CD4-positive, alpha-beta T cell treated with Interleukin-15 for 4 hours (primary cell): ENCODE measurements at regions not wholly inside any gene's neighbourhood (a gene's known extent, or its start where the extent isn't known, plus 50 kb on each side); places are given as distances from the start of the nearest gene placed in this dataset.

ENCODE experiments used
- DNase-seq: peaks from one replicate; pipeline ENCODE4 v3.0.0-alpha.2; 2020; ENCODE audit warnings: low spot score

- DNase-seq: no peak
These were observed 591.1 kb downstream of the BRD1 start for GRCh38 chr22:49236541-49237075.

- DNase-seq: no peak
These were observed 592.0 kb downstream of the BRD1 start for GRCh38 chr22:49235463-49236300.

- DNase-seq: no peak
These were observed 593.2 kb downstream of the BRD1 start for GRCh38 chr22:49234459-49234858.

- no peak for DNase-seq
These were observed 594.1 kb downstream of the BRD1 start for GRCh38 chr22:49233507-49234100.

GRCh38 chr22:49232319-49233067 is 595.2 kb downstream of the BRD1 start:
- no peak for DNase-seq

- DNase-seq: no peak
These were observed 597.5 kb downstream of the BRD1 start for GRCh38 chr22:49230194-49230577.

GRCh38 chr22:49229483-49230193 is 598.0 kb downstream of the BRD1 start:
- no peak for DNase-seq

- DNase-seq: no peak
These were observed 599.1 kb downstream of the BRD1 start for GRCh38 chr22:49228431-49229037.

- no peak for DNase-seq
These were observed 600.0 kb downstream of the BRD1 start for GRCh38 chr22:49227670-49228069.

GRCh38 chr22:49226096-49226495 is 601.6 kb downstream of the BRD1 start:
- DNase-seq: no peak

GRCh38 chr22:49224243-49224642 is 603.4 kb downstream of the BRD1 start:
- DNase-seq: no peak

- DNase-seq: no peak
These were observed 609.5 kb downstream of the BRD1 start for GRCh38 chr22:49218142-49218541.

- DNase-seq: no peak
These were observed 611.1 kb downstream of the BRD1 start for GRCh38 chr22:49216579-49216978.

GRCh38 chr22:49215840-49216239 is 611.8 kb downstream of the BRD1 start:
- no peak for DNase-seq

- DNase-seq: no peak
These were observed 612.7 kb downstream of the BRD1 start for GRCh38 chr22:49214976-49215375.

- DNase-seq: no peak
These were observed 613.8 kb downstream of the BRD1 start for GRCh38 chr22:49213731-49214352.

GRCh38 chr22:49212466-49212865 is 615.2 kb downstream of the BRD1 start:
- no peak for DNase-seq

GRCh38 chr22:49212002-49212401 is 615.7 kb downstream of the BRD1 start:
- DNase-seq: no peak

GRCh38 chr22:49211176-49211575 is 616.5 kb downstream of the BRD1 start:
- no peak for DNase-seq

- DNase-seq: no peak
These were observed 617.1 kb downstream of the BRD1 start for GRCh38 chr22:49210606-49211005.
